ENCODE measurements at regions not wholly inside any gene's neighbourhood (a gene's known extent, or its start where the extent isn't known, plus 50 kb on each side); places are given as distances from the start of the nearest gene placed in this dataset.
"Not testable (repeated sequence)": the region's sequence is repeated elsewhere in the genome, so short reads cannot be mapped to it uniquely, and the experiment has no call there.

GRCh38 chr7:110397927-110398660 lies 692.8 kb upstream of the LRRN3 start:
- DNase-seq (ENCODE audit: low read depth): no peak

- no peak for DNase-seq (ENCODE audit: low read depth)
These were observed 691.5 kb upstream of the LRRN3 start for GRCh38 chr7:110399421-110399820.

- no peak for DNase-seq (ENCODE audit: low read depth)
These were observed 690.5 kb upstream of the LRRN3 start for GRCh38 chr7:110400411-110400810.

GRCh38 chr7:110407242-110407641 lies 683.7 kb upstream of the LRRN3 start:
- DNase-seq (ENCODE audit: low read depth): no peak

- DNase-seq (ENCODE audit: low read depth): no peak
These were observed 683.2 kb upstream of the LRRN3 start for GRCh38 chr7:110407706-110408105.

GRCh38 chr7:110412614-110413013 lies 678.3 kb upstream of the LRRN3 start:
- no peak for DNase-seq (ENCODE audit: low read depth)

- no peak for DNase-seq (ENCODE audit: low read depth)
These were observed 677.9 kb upstream of the LRRN3 start for GRCh38 chr7:110413038-110413437.

GRCh38 chr7:110417611-110418010 lies 673.3 kb upstream of the LRRN3 start:
- DNase-seq (ENCODE audit: low read depth): no peak

- DNase-seq (ENCODE audit: low read depth): no peak
These were observed 672.2 kb upstream of the LRRN3 start for GRCh38 chr7:110418659-110419280.

GRCh38 chr7:110420788-110421187 lies 670.1 kb upstream of the LRRN3 start:
- no peak for DNase-seq (ENCODE audit: low read depth)

GRCh38 chr7:110421490-110422241 lies 669.3 kb upstream of the LRRN3 start:
- DNase-seq (ENCODE audit: low read depth): no peak

GRCh38 chr7:110432061-110432553 lies 658.8 kb upstream of the LRRN3 start:
- no peak for DNase-seq (ENCODE audit: low read depth)

GRCh38 chr7:110438926-110439325 lies 652.0 kb upstream of the LRRN3 start:
- DNase-seq (ENCODE audit: low read depth): not testable (repeated sequence)

GRCh38 chr7:110442381-110442837 lies 648.5 kb upstream of the LRRN3 start:
- peak; percentile 1 for DNase-seq (ENCODE audit: low read depth)

- no peak for DNase-seq (ENCODE audit: low read depth)
These were observed 644.3 kb upstream of the LRRN3 start for GRCh38 chr7:110446658-110447057.

GRCh38 chr7:110448918-110449317 lies 642.0 kb upstream of the LRRN3 start:
- DNase-seq (ENCODE audit: low read depth): no peak

GRCh38 chr7:110454713-110455112 lies 636.2 kb upstream of the LRRN3 start:
- no peak for DNase-seq (ENCODE audit: low read depth)

- no peak for DNase-seq (ENCODE audit: low read depth)
These were observed 629.3 kb upstream of the LRRN3 start for GRCh38 chr7:110461621-110462020.

- DNase-seq (ENCODE audit: low read depth): no peak
These were observed 620.5 kb upstream of the LRRN3 start for GRCh38 chr7:110470420-110470819.

- DNase-seq (ENCODE audit: low read depth): not testable (repeated sequence)
These were observed 618.5 kb upstream of the LRRN3 start for GRCh38 chr7:110472419-110472818.

GRCh38 chr7:110480964-110481363 lies 610.0 kb upstream of the LRRN3 start:
- no peak for DNase-seq (ENCODE audit: low read depth)

- no peak for DNase-seq (ENCODE audit: low read depth)
These were observed 607.4 kb upstream of the LRRN3 start for GRCh38 chr7:110483553-110483952.

GRCh38 chr7:110484356-110484755 lies 606.6 kb upstream of the LRRN3 start:
- DNase-seq (ENCODE audit: low read depth): no peak
